ENCODE measurements at regions not wholly inside any gene's neighbourhood (a gene's known extent, or its start where the extent isn't known, plus 50 kb on each side); places are given as distances from the start of the nearest gene placed in this dataset.

DNA sequence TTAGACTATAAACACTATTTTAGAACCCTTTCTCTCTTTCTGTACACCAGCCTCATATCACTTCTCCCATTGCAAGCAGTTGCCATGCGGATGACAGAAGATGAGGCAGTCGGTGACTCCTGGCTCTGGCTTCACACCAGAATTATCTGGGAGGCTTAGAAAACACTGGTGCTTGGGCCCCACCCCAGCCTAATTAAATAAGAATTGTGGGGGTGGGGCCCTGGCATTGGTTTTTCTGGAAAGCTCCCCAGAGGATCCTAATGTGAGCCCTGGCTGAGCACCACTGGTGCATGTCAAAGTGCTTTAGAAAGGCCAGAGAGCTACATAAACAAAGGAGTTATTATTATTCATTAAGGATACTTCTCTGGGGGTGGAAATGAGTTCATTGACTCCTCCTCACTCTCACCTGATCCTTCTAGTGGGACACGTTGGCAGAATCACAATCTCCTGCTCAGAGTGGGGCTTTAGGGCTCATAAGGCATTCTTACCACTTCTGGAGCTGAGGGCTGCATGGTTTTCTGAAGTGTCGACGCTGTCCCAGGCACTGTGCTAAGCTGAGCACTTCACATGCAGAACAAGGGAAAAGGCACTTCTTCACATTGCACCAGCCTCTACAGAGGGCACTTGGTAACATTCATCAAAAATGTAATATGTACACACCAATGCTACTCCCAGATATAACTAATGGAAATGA is 188.5 kb upstream of the TLE3 start:
- DNase-seq (ENCODE audit: low read depth in 1 of 2, low spot score in 1 of 2), result no peak

DNA sequence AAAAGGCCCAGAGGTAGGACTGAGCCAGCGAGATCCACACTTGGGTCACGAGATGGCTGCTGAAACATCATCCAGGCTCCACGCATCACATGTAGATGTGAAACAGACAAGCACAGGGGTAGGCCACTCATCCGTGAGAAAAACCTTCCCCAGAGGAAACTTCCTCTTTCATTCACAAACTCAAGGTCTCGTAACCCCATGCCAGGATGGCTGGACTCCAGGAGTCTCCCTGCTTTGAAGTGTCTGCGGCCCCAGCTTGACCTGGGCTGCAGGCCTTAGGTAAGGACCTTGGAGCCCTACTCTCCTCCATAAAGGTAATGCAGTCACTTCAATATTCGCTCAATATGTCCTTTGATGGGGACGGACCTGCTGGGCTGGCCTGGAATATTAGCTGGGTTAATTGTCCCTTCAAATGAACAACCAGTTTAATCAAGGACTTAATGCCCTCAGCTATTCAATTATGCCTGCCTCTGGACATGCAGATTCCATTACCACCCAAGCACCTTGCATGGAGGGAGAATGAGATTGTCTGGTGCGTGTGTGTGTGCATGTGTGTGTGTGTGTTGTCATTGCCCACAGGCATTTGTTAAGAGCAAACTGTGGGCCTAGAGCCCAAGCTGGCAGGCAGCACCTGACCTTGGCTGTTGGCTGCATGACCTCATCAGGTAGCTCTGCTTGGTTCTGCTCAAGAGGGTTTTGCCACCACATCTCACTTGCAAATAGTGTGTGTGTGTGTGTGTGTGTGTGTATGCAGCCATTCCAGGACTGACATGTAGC is 186.9 kb upstream of the TLE3 start:
- no peak for DNase-seq (ENCODE audit: low read depth in 1 of 2, low spot score in 1 of 2)

DNA sequence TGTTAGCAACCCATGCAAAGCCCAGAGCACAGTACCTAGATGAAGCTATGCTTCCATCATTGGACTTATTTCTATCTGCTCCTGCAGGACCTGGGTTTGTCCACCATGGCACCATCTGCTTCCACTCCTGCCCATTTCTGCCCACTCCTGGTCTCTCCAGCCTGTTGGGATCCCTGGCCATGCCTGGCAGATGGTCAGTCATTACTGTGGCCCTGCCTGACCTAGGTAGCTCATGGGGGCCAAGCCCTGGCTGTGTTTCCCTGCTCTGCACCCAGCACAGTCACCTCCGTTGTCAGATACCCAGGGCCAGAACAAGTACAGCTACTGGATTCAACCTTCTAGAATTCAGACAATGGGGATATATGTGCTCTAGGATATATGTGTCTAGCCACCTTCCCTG is 185.8 kb upstream of the TLE3 start:
- no peak for DNase-seq (ENCODE audit: low read depth in 1 of 2, low spot score in 1 of 2)

DNA sequence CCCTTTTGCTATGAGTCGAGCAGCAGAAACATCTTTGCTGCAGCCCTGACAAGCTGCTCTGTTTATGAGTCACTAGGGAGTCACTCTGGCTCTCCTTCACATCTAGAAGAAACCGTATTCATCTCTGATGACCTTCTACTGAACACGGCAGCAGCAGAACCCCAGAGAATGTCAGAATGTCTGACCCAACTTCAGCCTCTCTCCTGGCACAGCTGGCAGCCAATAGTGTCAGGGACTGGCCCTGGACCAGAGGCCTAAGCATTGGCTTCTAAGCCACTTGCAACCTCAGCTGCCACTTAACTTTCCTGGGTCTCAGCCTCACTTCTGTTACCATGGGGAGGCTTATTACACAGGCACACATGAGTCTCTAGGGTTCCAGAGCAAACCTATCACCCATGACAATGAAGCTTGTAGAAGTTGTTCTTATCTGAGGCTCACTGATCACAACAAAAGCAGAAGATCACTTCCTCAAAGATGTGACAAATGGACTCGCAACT is 184.1 kb upstream of the TLE3 start:
- no peak for DNase-seq (ENCODE audit: low read depth in 1 of 2, low spot score in 1 of 2)

DNA sequence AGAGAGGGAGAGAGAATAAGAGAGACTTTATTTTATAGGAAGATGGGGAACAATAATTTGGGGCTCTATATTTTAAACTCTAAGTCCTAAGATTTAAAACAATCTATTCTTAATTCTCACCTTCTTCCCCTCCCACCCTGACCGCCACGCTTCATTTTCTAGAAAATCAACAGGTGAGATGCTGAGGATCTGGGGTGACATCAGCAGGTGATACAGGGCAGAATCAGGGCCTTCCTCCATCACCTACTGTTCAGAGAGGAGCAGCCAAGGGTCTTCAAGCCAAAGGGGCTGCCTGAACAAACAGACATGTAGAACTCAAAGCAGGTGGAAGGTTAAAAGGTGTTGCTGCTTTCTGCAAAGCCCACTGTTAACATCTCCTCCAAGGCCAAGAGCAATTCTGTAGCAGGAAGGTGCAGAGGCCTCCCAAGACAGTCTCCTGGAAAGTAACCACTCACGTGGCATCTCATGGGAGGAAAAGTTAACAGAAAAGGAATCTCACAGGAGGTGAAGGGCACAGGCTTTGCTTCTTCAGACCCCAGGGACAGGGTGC is 183.6 kb upstream of the TLE3 start:
- DNase-seq (ENCODE audit: low read depth in 1 of 2, low spot score in 1 of 2), result no peak

DNA sequence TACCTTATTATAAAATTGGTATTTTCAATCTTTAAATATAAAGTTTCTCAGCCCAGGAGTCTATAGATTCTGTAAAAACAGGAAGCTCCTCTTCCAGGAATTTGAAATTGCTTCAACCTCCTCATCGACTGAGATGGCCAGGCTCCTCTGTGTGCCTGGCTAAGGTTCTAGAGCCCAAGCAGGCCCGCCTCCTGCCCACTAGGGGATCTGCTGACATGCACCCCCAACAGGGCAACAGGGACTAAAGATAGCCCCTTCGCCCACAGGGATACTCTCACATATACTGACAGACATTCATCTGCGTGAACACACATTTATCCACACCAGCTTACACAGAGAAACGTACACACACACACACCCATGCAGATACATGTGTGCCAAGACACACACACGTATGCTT is 183.1 kb upstream of the TLE3 start:
- no peak for DNase-seq (ENCODE audit: low read depth in 1 of 2, low spot score in 1 of 2)

DNA sequence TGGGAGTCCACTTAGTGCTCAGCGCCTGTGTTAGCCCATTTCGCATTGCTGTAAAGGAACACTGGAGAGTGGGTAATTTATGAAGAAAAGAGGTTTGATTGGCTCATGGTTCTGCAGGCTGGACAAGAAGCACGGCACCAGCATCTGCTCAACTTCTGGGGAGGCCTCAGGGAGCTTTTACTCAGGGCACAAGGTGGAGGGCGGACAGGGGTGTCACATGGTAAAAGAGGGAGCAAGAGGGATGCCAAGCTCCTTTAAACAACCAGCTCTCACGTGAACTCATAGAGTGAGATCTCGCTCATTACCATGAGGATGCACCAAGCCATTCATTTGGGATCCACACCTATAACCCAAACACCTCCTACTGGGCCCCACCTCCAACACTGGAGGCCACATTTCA is 181.4 kb upstream of the TLE3 start:
- no peak for DNase-seq (ENCODE audit: low read depth in 1 of 2, low spot score in 1 of 2)

DNA sequence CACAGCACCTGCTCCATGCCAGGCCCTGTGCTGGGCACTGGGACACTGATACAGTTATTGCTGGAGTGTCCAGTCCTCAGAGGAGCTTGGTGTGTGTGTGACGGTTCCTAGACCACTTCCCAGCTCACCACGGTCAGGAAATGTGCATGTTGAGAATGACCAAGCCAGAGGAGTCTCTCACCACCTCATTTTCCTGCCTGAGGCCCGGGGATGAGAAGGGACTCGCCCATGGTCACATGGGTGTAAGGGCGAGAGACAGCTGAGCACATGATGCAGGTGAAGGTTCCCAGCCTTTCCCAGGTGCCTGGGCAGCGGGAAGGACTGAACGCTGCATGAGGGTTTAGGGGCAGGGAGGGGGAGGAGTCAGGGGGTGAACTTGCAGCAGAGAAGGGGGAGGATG is 180.9 kb upstream of the TLE3 start:
- no peak for DNase-seq (ENCODE audit: low read depth in 1 of 2, low spot score in 1 of 2)

DNA sequence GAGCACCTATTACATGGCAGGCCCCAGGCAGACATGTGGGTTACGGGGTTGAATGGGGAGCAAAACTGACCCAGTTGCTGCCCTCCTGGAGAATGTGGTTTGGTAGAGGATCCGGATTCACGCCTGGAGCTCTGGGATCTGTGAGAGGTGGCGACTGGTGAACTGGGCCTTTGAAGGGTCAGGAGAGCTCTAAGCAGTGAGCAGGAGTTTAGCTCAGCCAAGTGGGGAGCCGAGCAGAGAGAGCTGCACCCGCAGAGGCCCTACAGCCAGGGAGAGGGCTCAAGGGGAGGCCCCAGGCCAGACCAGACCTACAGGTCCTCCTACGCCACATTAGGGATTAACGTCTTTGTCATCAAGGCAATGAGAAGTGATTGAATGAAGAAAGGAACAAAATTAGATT is 179.8 kb upstream of the TLE3 start:
- DNase-seq (ENCODE audit: low read depth in 1 of 2, low spot score in 1 of 2), result no peak

DNA sequence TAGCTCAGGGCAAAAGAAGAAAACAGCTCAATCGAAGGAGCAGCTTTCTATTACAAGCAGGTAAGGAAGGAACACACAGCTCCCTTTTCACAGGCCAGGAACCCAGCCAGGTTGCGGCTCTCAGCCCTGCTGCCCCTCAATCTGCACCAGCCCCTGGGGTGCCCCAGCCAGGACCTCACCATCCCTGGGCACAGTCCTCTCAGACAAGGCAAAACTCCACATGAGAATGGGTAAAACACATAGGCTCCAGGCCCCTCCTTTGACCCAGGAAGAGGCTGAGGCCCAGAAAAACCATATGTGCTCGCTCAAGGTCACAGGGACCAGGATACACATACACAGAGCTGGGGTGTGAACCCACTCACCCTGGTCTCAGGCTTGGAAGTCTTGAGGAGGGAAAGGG is 178.7 kb upstream of the TLE3 start:
- DNase-seq (ENCODE audit: low read depth in 1 of 2, low spot score in 1 of 2), result no peak

DNA sequence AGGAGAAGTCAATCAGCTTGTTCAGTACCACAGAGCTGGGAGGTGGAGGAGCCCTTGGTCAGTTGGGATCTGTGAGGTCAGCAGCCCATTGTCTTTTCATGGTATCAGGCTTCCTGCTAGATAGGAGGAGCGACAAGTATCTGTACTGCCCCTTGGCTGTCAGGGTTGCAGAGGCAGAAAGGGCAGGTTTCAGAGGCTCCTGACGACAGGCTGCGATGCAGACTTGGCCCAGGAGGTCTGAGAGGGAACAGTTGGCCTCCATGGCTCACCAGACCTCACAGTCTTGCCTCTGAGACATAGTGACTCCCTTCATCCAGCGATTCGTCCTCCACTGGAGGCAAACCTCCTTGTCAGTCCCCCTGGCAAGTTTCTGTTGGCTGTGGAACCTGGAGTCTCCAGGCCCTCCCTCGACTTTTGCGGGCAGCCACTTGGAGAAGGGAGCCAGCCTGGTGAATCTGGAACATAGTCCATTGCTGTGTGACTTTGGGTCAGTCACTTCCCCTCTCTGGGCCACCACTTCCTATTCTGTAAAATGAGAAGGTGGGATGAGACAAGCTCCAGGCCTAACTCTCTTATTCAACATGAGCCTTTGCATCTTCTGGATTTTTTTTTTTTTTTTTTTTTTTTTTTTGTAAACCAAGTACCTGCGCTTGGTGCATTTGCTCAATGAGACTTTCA is 177.9 kb upstream of the TLE3 start:
- DNase-seq (ENCODE audit: low read depth in 1 of 2, low spot score in 1 of 2), result no peak

DNA sequence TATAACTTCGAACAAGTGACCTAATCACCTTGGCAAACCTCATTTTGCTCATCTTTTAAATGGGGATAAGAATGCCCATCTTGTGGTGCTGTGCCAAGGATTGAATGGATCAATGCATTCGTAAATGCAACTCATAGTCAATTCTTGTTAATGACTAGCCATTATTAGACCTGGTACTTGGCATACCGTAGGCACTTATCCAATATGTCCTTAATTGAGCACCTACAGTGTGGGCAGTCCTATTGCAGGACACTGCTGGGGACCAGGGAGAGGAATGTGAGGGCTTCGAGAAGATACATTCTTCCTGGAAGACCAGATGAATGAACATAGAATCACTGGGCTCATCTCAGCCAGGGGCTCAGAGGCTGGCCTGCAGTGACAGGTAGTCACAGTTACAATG is 177.2 kb upstream of the TLE3 start:
- DNase-seq (ENCODE audit: low read depth in 1 of 2, low spot score in 1 of 2), result no peak

DNA sequence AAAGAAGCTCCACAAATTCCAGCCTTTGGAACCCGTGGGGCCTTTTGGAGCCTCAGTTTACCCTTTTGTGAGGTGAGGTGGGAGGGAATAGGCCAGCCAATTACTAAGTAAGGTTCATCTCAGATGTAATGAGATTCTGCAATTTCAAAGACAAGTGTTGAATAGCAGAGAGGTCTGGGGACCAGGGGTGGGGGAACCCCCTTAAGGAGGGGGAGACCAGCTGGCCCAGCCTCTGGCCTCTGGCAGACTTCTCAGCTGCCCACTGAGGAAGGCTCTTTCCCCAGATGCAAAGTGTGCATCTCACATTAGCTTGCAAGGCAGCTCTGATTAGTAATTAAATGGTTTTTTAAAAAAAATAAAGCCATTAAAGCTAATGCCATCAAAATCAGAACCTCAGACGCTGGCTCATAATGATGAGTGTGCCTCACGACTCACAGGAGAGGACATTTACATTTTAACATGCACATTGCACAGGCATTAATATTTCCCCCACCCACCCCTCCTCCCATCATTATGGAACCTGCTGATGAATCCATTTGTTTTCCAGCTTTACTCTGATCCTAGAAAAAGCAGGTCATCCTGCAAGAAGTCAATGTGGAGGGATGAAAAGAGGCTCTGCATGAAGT is 176.7 kb upstream of the TLE3 start:
- no peak for DNase-seq (ENCODE audit: low read depth in 1 of 2, low spot score in 1 of 2)

DNA sequence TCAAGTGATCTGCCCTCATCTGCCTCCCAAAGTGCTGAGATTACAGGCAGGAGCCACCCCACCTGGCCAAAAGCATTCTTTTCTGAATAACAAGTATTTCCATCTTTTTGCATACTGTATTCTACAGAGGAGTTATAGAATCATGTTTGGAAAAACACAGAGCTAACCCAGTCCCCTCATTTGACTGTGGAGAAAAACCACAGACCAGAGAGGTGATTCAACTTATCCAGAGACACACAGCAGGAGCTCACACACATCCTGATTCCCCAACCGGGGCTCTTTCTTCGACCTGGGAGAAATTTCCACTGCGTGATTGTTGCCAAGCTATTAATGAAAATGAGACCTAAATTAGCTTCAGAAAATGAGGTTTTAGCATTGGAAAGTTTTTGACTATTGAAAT is 176.1 kb upstream of the TLE3 start:
- DNase-seq (ENCODE audit: low read depth in 1 of 2, low spot score in 1 of 2), result no peak

DNA sequence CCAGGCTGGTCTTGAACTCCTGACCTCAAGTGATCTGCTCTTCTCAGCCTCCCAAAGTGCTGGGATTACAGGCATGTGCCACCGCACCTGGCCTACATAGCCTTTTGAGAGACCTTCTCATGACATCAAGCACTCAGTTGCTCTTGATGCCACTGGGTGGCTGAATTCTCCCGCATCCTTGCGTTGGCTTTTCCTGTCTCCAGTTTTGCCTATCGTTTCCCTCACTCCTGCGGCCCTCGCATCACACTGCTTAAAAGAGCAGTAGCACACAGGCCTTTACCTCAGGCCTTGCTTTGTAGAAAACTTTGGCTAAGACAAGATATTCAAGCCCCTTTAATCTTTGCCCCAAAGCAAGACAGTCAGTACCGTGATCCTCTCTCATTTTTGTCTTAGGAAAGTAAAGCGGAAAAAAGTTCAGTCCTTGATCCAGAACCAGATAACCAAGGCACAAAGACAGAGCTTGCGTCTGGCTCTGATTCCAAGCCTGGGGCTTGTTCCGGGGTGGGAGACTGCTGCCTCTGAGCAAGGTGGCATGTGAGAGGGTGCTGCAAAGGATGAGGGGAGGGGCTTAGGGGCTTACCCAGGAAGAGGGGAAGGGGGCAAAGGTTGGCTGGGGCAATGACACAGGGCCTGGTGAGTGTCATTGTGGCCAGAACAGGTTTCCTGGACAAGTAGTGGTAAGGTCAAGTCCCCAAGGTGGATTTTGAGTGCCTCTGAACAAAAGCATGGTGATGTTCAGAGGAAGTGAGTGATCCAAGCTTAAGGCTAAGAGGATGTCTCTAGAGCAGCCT is 175.0 kb upstream of the TLE3 start:
- no peak for DNase-seq (ENCODE audit: low read depth in 1 of 2, low spot score in 1 of 2)

DNA sequence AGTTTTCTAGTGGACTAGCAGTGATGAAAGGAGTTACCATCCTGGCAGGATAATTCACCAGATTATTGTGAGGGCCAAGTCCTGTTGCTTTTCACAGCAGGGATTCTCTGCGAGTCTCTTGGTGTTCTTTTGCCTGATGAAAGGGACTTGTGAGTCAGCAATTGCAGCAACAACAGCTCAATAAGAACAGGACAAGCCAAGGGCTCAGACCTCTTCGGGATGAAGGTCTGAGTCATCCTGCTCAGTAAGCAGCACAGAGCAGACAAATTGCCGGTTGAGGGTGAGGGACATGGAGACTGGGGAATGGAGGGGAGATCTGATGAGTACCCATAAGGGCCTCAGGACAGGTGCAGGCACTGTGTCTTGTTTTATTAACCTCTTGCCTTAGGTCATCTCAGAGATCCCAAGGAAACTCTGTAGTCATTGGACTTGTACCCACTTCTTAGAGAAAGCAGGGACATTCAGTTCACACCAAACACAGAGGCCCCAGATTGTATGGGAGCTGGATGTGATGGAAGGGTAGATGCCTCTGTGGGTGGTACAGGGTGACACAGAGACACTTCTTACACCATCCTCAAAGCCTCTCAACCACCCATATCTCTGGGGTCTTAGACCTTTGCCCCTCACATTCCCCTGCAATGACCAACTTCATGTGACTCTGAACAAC is 173.8 kb upstream of the TLE3 start:
- DNase-seq (ENCODE audit: low read depth in 1 of 2, low spot score in 1 of 2), result no peak

DNA sequence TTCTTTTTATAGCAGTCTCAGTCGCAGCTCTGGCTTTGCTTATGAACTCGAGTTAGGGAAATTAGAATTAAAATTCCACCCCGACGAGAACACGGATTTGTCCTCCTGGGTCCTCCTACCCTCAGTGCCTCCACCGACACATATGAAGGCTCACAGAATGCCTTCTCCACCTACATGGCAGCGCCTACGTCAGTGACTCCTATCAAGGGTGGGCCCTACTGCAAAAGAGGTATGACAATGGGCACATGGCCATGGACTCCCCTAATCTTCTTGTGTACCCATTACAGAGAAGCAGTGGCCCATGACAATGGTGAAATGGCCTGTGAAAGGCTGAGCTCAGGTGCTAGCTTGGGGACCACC is 173.0 kb upstream of the TLE3 start:
- no peak for DNase-seq (ENCODE audit: low read depth in 1 of 2, low spot score in 1 of 2)

DNA sequence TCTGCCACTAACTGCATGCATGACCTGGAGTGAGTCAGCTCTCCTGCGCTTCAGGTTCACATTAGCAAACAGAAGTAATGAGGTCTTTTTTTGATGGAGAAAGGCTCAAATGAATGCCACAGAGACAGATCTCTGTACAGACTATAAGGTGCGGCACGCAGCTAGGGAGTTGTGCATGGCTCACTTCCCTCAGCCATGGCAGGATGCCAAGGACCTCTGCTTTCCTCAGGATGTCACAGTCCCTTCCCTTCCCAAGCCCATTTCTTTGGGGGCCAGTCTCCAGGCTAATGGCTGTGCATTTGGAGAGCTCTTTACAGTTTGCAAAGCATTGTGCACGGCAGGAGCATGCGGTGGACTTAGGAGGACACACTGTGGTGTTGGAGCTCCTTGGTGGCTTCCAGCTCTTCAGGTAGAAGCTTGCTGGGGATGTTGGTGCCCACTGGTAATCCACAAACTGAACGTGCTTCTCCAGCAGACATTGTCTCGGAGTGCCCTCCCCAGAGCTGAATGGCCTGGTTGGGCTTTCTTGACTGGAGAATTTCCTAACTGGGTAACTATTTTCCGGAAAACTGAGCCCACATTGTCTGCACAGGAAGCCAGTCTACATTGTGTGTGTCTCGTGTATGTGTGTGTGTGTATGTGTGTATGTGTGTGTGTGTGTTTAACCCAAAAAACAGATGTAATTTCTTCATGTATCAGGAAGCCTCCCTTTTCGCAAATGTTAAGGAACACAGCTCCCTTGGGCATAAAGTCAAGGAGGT is 172.5 kb upstream of the TLE3 start:
- DNase-seq (ENCODE audit: low read depth in 1 of 2, low spot score in 1 of 2), result no peak

DNA sequence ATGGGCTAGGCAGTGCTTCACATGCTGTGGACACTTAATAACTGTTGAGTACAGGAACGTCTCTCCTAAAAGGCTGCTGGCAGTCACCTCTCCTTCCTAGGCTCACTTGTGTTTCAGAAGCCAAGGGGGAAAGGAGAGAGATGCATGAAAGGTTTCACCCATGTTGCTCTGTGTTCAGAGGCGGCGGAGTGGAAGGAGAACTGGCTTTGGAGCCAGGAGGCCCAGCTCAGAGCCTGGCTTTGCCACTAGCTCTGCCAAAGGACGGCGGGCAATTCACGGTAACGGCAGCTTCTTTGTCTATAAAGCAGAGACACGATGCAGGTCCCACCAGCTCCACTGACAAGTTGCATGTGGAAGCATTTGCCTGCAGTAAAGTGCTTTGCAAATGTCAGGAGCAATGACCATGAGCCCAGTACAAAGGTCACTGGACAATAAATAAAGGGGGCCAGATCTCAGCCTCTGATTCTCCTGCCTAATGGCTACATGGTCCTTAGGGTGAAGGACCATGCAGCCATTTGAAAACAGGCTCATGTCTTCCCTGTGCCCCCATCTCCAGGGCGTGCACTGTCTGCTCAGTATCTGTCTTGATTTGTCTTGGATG is 171.7 kb upstream of the TLE3 start:
- no peak for DNase-seq (ENCODE audit: low read depth in 1 of 2, low spot score in 1 of 2)

Data from activated T-helper 1 cell treated with anti-CD3 and anti-CD28 coated beads, Interleukin-2, amount 50 U/mL, for 16 hours (primary cell).